Astrocyte (in vitro differentiated cells and primary cell): ENCODE measurements at regions not wholly inside any gene's neighbourhood (a gene's known extent, or its start where the extent isn't known, plus 50 kb on each side); places are given as distances from the start of the nearest gene placed in this dataset.

Experiments used
- DNase-seq: peaks from one replicate; pipeline ENCODE4 v3.0.0-alpha.2; 2010; ENCODE audit warnings: low read depth
- FAIRE-seq: peaks from 2 replicates; lab custom pipeline; 2011; peaks lifted over from hg19 to GRCh38; lab: Jason Lieb, UNC
- H2AFZ ChIP-seq: 2 replicates; pipeline ENCODE4 v1.6.0; 2012; ENCODE audit warnings: low read depth, low read length, inconsistent platforms
- H3K27ac ChIP-seq: 2 replicates; pipeline ENCODE4 v1.5.1; 2011; ENCODE audit warnings: low read depth, low read length, inconsistent platforms
- H3K27me3 ChIP-seq: 2 replicates; pipeline ENCODE4 v1.6.0; 2011; ENCODE audit warnings: low read length, inconsistent platforms; ENCODE audit not compliant: insufficient read depth
- H3K36me3 ChIP-seq: 2 replicates; pipeline ENCODE4 v1.5.1; 2011; ENCODE audit warnings: low read length, inconsistent platforms; ENCODE audit not compliant: insufficient read depth
- H3K4me1 ChIP-seq: 2 replicates; pipeline ENCODE4 v1.5.1; 2011; ENCODE audit warnings: low read length, inconsistent platforms; ENCODE audit not compliant: insufficient read depth
- H3K4me2 ChIP-seq: 2 replicates; pipeline ENCODE4 v1.6.0; 2012; ENCODE audit warnings: low read length, inconsistent platforms
- H3K4me3 ChIP-seq: 2 replicates; pipeline ENCODE4 v1.5.1; 2011; ENCODE audit warnings: low read depth, mild to moderate bottlenecking, low read length, inconsistent platforms; ENCODE audit not compliant: insufficient read depth
- H3K79me2 ChIP-seq: 2 replicates; pipeline ENCODE4 v1.6.0; 2012; ENCODE audit warnings: mild to moderate bottlenecking, low read length, inconsistent platforms; ENCODE audit not compliant: insufficient read depth
- H3K9ac ChIP-seq: 2 replicates; pipeline ENCODE4 v1.6.0; 2012; ENCODE audit warnings: mild to moderate bottlenecking, low read length, inconsistent platforms
- H3K9me3 ChIP-seq: 2 replicates; pipeline ENCODE4 v1.5.1; 2012; ENCODE audit warnings: low read depth, mild to moderate bottlenecking, low read length, inconsistent platforms; ENCODE audit not compliant: insufficient read depth
- H4K20me1 ChIP-seq: 2 replicates; pipeline ENCODE4 v1.6.0; 2012; ENCODE audit warnings: low read length, inconsistent platforms; ENCODE audit not compliant: insufficient read depth
- H3K27ac Mint-ChIP-seq: one replicate; pipeline ENCODE4 v1.8.0; 2021; ENCODE audit warnings: mild to moderate bottlenecking, mixed read lengths; ENCODE audit not compliant: unreplicated experiment
- H3K27me3 Mint-ChIP-seq: one replicate; pipeline ENCODE4 v1.8.0; 2021; ENCODE audit warnings: low read depth, mixed read lengths; ENCODE audit not compliant: unreplicated experiment
- H3K36me3 Mint-ChIP-seq: one replicate; pipeline ENCODE4 v1.8.0; 2021; ENCODE audit warnings: low read depth, mixed read lengths; ENCODE audit not compliant: unreplicated experiment
- H3K4me1 Mint-ChIP-seq: one replicate; pipeline ENCODE4 v1.8.0; 2021; ENCODE audit warnings: low read depth, mixed read lengths; ENCODE audit not compliant: unreplicated experiment
- H3K4me3 Mint-ChIP-seq: one replicate; pipeline ENCODE4 v1.8.0; 2021; ENCODE audit warnings: mild to moderate bottlenecking, moderate library complexity, mixed read lengths; ENCODE audit not compliant: unreplicated experiment
- H3K9me3 Mint-ChIP-seq: one replicate; pipeline ENCODE4 v1.8.0; 2021; ENCODE audit warnings: mild to moderate bottlenecking, mixed read lengths; ENCODE audit not compliant: unreplicated experiment
- EZH2 ChIP-seq: IDR thresholded peaks from 2 replicates; pipeline ENCODE4 v1.6.1; 2012; ENCODE audit warnings: mild to moderate bottlenecking, low read length, inconsistent platforms; ENCODE audit not compliant: insufficient read depth
- TF ChIP-seq, protein P1 (sequence below): IDR thresholded peaks from 2 replicates; pipeline ENCODE4 v1.5.1; 2011; ENCODE audit warnings: low read depth, mild to moderate bottlenecking, inconsistent platforms, low read length, moderate library complexity; ENCODE audit not compliant: insufficient read depth

DNA sequence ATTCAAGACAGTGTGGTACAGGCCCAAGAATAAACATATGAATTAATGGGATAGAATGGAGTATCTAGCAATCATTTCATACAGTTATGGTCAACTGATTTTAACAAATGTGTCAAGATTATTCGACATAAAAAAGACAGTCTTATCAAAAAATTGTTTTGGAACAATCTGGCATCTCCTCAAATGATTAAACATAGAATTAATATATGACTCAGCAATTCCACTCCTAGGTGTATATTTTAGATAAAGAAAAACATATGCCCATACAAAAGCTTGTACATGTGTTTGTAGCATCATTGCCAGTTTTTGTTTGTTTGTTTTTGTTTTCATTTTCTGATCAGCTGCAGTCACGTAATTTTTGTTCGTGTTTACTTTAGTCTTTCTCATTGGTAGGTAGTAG, 1188.3 kb downstream of the BRINP3 start:
- Histone ChIP-seq H4K20me1 (no peaks in the 10 kb centered on the region), H3K27ac (no peak overlapping the region), H3K4me3 (no peak overlapping the region), H3K4me2 (no peak overlapping the region), H2AFZ (no peak overlapping the region), H3K36me3 (no peaks in the 10 kb centered on the region), H3K9me3 (no peaks in the 10 kb centered on the region), H3K27me3 (no peaks in the 10 kb centered on the region), H3K9ac (no peak overlapping the region), H3K79me2 (no peaks in the 10 kb centered on the region), H3K4me1 (no peaks in the 10 kb centered on the region)
- no peak for TF ChIP-seq EZH2
- TF ChIP-seq, protein P1, sequence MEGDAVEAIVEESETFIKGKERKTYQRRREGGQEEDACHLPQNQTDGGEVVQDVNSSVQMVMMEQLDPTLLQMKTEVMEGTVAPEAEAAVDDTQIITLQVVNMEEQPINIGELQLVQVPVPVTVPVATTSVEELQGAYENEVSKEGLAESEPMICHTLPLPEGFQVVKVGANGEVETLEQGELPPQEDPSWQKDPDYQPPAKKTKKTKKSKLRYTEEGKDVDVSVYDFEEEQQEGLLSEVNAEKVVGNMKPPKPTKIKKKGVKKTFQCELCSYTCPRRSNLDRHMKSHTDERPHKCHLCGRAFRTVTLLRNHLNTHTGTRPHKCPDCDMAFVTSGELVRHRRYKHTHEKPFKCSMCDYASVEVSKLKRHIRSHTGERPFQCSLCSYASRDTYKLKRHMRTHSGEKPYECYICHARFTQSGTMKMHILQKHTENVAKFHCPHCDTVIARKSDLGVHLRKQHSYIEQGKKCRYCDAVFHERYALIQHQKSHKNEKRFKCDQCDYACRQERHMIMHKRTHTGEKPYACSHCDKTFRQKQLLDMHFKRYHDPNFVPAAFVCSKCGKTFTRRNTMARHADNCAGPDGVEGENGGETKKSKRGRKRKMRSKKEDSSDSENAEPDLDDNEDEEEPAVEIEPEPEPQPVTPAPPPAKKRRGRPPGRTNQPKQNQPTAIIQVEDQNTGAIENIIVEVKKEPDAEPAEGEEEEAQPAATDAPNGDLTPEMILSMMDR, result no peak
- H3K27me3 Mint-ChIP-seq, result no peaks in the 10 kb centered on the region
- no peak overlapping the region for H3K27ac Mint-ChIP-seq
- H3K36me3 Mint-ChIP-seq, result no peaks in the 10 kb centered on the region
- DNase-seq (no peak), FAIRE-seq (no peak)
- no peaks in the 10 kb centered on the region for H3K9me3 Mint-ChIP-seq
- H3K4me1 Mint-ChIP-seq, result no peaks in the 10 kb centered on the region
- H3K4me3 Mint-ChIP-seq, result no peak overlapping the region

DNA sequence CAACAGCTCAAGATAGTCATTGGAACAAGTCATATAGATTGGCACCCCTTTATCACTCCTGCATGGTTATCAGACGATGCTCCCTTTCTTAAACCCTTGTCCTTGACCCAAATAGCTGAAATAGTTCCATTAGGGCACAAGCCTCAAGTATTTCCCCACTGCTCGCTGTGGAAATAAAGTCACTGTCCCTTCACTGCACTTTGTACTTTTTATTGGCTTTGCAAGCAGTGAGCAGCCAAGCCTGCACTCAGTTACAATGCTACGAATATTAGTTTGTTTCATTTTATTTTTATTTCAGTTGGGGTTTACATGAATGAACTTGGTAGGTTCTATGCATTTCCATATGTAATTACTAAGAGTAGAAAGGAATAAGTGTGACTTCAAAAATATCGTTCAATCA, 1176.4 kb downstream of the BRINP3 start:
- no peaks in the 10 kb centered on the region for H3K4me1 Mint-ChIP-seq
- Histone ChIP-seq H2AFZ (no peak overlapping the region), H4K20me1 (no peaks in the 10 kb centered on the region), H3K36me3 (no peaks in the 10 kb centered on the region), H3K4me3 (no peak overlapping the region), H3K9ac (no peak overlapping the region), H3K79me2 (no peaks in the 10 kb centered on the region), H3K4me2 (no peak overlapping the region), H3K9me3 (no peaks in the 10 kb centered on the region), H3K27me3 (no peaks in the 10 kb centered on the region), H3K27ac (no peak overlapping the region), H3K4me1 (no peaks in the 10 kb centered on the region)
- H3K36me3 Mint-ChIP-seq, result no peaks in the 10 kb centered on the region
- H3K4me3 Mint-ChIP-seq, result no peak overlapping the region
- FAIRE-seq, result no peak
- no peak overlapping the region for H3K27ac Mint-ChIP-seq
- TF ChIP-seq, protein P1, result no peak
- no peak for TF ChIP-seq EZH2
- H3K27me3 Mint-ChIP-seq, result no peaks in the 10 kb centered on the region
- H3K9me3 Mint-ChIP-seq, result no peaks in the 10 kb centered on the region
- DNase-seq, result no peak

DNA sequence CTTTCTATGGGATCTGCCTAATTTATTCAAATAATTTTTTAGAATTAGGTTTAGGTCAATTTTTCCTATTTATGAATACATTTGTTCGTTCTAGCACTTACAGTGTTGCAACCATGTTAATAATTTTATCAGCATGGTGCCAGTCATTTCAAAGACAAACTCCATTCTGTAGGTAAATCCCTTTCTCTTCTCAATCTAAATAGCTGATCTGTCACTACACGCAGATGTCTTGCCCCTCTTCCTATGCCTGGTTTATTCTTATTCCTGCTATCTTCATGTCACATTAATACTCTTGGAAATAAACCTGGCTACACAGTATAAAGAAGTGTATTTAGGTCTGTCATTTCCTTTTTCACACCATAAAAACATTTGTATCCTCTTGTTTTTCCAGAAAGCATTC, 1172.4 kb downstream of the BRINP3 start:
- Histone ChIP-seq H4K20me1 (no peaks in the 10 kb centered on the region), H3K9me3 (no peaks in the 10 kb centered on the region), H3K4me2 (no peak overlapping the region), H2AFZ (no peak overlapping the region), H3K79me2 (no peaks in the 10 kb centered on the region), H3K27ac (no peak overlapping the region), H3K27me3 (no peaks in the 10 kb centered on the region), H3K9ac (no peak overlapping the region), H3K36me3 (no peaks in the 10 kb centered on the region), H3K4me1 (no peaks in the 10 kb centered on the region), H3K4me3 (no peak overlapping the region)
- H3K4me1 Mint-ChIP-seq, result no peaks in the 10 kb centered on the region
- DNase-seq (no peak), FAIRE-seq (no peak)
- no peaks in the 10 kb centered on the region for H3K27me3 Mint-ChIP-seq
- H3K27ac Mint-ChIP-seq, result no peak overlapping the region
- H3K4me3 Mint-ChIP-seq, result no peak overlapping the region
- no peaks in the 10 kb centered on the region for H3K9me3 Mint-ChIP-seq
- no peak for TF ChIP-seq EZH2
- TF ChIP-seq, protein P1, result no peak
- H3K36me3 Mint-ChIP-seq, result no peaks in the 10 kb centered on the region
